ENCODE measurements at regions not wholly inside any gene's neighbourhood (a gene's known extent, or its start where the extent isn't known, plus 50 kb on each side); places are given as distances from the start of the nearest gene placed in this dataset.

GRCh38 chr20:1844325-1845162 lies 50.7 kb upstream of the SIRPA start (continued):
- TF ChIP-seq RAD21 (IDR thresholded peaks at IDR 0.05; ENCODE audit: low read length), result no peak
- TF ChIP-seq SMC3 (IDR thresholded peaks at IDR 0.05; ENCODE audit: low read depth, low read length), result no peak

- H2AK9ac ChIP-seq (replicated peaks; ENCODE audit: low read depth, low read length, poor library complexity), result no peak overlapping the region
These were observed 52.9 kb upstream of the SIRPA start for GRCh38 chr20:1842281-1842680.

More at GRCh38 chr20:1842281-1842680, 52.9 kb upstream of the SIRPA start:
- no peak overlapping the region for H2BK20ac ChIP-seq (ENCODE audit: low read depth, low read length)
- H3K4me2 ChIP-seq (ENCODE audit: low read depth, low read length), result no peak overlapping the region
- no peak overlapping the region for H3K4ac ChIP-seq (ENCODE audit: low read depth, low read length)
- no peak overlapping the region for H2AK5ac ChIP-seq (ENCODE audit: low read depth, low read length)
- BruUV-seq (replicated peaks), result no TSS peak
- H3K56ac ChIP-seq (ENCODE audit: extremely low read depth, insufficient read depth, low read length), result no peak overlapping the region
- in situ Hi-C loops (cut with MboI; ENCODE audit: low sequenced_read_pairs) (loop anchor here (25.0 kb wide), 1 partner anchor 505 kb away; the partner anchor contains the start of gene SDCBP2), intact Hi-C loops (cut with micrococcal nuclease) (no loop called here), dilution Hi-C loops (cut with HindIII; ENCODE audit: low sequenced_read_pairs, unreplicated experiment) (no loop called here)
- no peaks in the 10 kb centered on the region for H3K27me3 ChIP-seq (ENCODE audit: control insufficient read depth, insufficient read depth, low read length)
- H2BK15ac ChIP-seq (ENCODE audit: low read depth, low read length), result no peak overlapping the region
- H2AFZ ChIP-seq (replicated peaks; ENCODE audit: low read length, poor library complexity), result no peak overlapping the region
- H3K9ac ChIP-seq (ENCODE audit: low read depth, low read length), result no peak overlapping the region
- peak overlapping the region; percentile 23; the same call in 1 of the 2 replicates for H2BK120ac ChIP-seq (ENCODE audit: low read depth, low read length)
- no peak overlapping the region for H3K4me3 ChIP-seq (ENCODE audit: insufficient read depth, low read depth, low read length)
- no peak overlapping the region for H4K8ac ChIP-seq (ENCODE audit: low read depth in 2 of 2, low read length in 2 of 2)
- ChIA-PET CTCF (no interaction called here), POLR2A (ENCODE audit: unreplicated experiment) (no interaction called here)
- H3K9me3 ChIP-seq (ENCODE audit: control insufficient read depth, insufficient read depth, low read length), result no peaks in the 10 kb centered on the region
- H4K20me1 ChIP-seq (ENCODE audit: insufficient read depth, low read length), result no peaks in the 10 kb centered on the region
- no peak overlapping the region for H3K27ac ChIP-seq (ENCODE audit: insufficient read depth, low read length)
- WGBS, 2 experiments (ENCODE audit: extremely low coverage in 2 of 2, insufficient read length in 1 of 2), result no CpG with 5 or more reads among the region's 7 CpGs
- no peak overlapping the region for H2BK5ac ChIP-seq (ENCODE audit: low read depth, low read length, poor library complexity, severe bottlenecking)
- peaks cover 12% of the 10 kb centered on the region for H3K9me1 ChIP-seq (ENCODE audit: insufficient read depth, low read length)
- H4K91ac ChIP-seq (ENCODE audit: insufficient read depth, low read depth, low read length), result no peak overlapping the region
- no peak for TF ChIP-seq RAD21 (IDR thresholded peaks at IDR 0.05; ENCODE audit: low read length)
- no peak for TF ChIP-seq ELK1 (IDR thresholded peaks at IDR 0.05; ENCODE audit: borderline replicate concordance, low read depth, low read length)
- no peak for TF ChIP-seq FOS (IDR thresholded peaks at IDR 0.05; ENCODE audit: low read depth, low read length)
- TF ChIP-seq SMC3 (IDR thresholded peaks at IDR 0.05; ENCODE audit: low read depth, low read length), result no peak
- no peak for TF ChIP-seq USF2 (IDR thresholded peaks at IDR 0.05; ENCODE audit: low read depth, low read length)
- TF ChIP-seq MAZ (IDR thresholded peaks at IDR 0.05; ENCODE audit: borderline replicate concordance, low read depth, low read length), result no peak
- no peak for TF ChIP-seq POLR2A (IDR thresholded peaks at IDR 0.05; ENCODE audit: low read depth, low read length)
- TF ChIP-seq BHLHE40 (IDR thresholded peaks at IDR 0.05; ENCODE audit: low read depth, low read length), result no peak
- no peak for TF ChIP-seq CHD1 (IDR thresholded peaks at IDR 0.05; ENCODE audit: low read depth, low read length)
- no peak for TF ChIP-seq NFE2L2 (IDR thresholded peaks at IDR 0.05; ENCODE audit: low read depth, low read length)
- TF ChIP-seq RCOR1 (IDR thresholded peaks at IDR 0.05; ENCODE audit: insufficient replicate concordance, low read length), result no peak
- no peak overlapping the region for H3K23ac ChIP-seq (ENCODE audit: low read depth, low read length)
- H3K14ac ChIP-seq (replicated peaks; ENCODE audit: low read depth, low read length), result no peak overlapping the region
- no peak overlapping the region for H4K5ac ChIP-seq (ENCODE audit: low read depth, low read length)
- ATAC-seq (ENCODE audit: low read depth) (no peak), DNase-seq (no peak)
- no peaks in the 10 kb centered on the region for H3K79me1 ChIP-seq (ENCODE audit: low read depth in 1 of 2, low read length in 2 of 2)
- no peaks in the 10 kb centered on the region for H3K36me3 ChIP-seq (ENCODE audit: control insufficient read depth, insufficient read depth, low read length)
- H3K18ac ChIP-seq (ENCODE audit: low read depth, low read length), result no peak overlapping the region
- peaks cover 18% of the 10 kb centered on the region for H3K4me1 ChIP-seq (ENCODE audit: control insufficient read depth, insufficient read depth, low read length)

All from IMR-90 (cell line).